ENCODE measurements at regions not wholly inside any gene's neighbourhood (a gene's known extent, or its start where the extent isn't known, plus 50 kb on each side); places are given as distances from the start of the nearest gene placed in this dataset.

GRCh38 chr17:71192039-71192555 lies 928.7 kb upstream of the SOX9 start:
- TF ChIP-seq CTCF (IDR thresholded peaks at IDR 0.05) (no peak), SMC3 (IDR thresholded peaks at IDR 0.05) (no peak), MAFK (IDR thresholded peaks at IDR 0.05; ENCODE audit: partially characterized antibody) (peak; percentile 85), MAX (IDR thresholded peaks at IDR 0.05) (no peak), CHD2 (IDR thresholded peaks at IDR 0.05; ENCODE audit: low read length, partially characterized antibody) (no peak), PHF8 (IDR thresholded peaks at IDR 0.05; ENCODE audit: borderline replicate concordance, low read depth) (no peak), E2F6 (IDR thresholded peaks at IDR 0.05; ENCODE audit: borderline replicate concordance, low read depth) (no peak), HMGXB4 (CRISPR knock-in tag; IDR thresholded peaks at IDR 0.05; ENCODE audit: borderline replicate concordance) (no peak), POLR2A (IDR thresholded peaks at IDR 0.05; ENCODE audit: low read length) (no peak), RFX5 (IDR thresholded peaks at IDR 0.05) (no peak)
